Hematopoietic multipotent progenitor cell treated with erythropoietin and hydrocortisone succinate and interleukin-3 and kit ligand, for 15 days (in vitro differentiated cells): ENCODE measurements at regions not wholly inside any gene's neighbourhood (a gene's known extent, or its start where the extent isn't known, plus 50 kb on each side); places are given as distances from the start of the nearest gene placed in this dataset.

Experiments
- DNase-seq: peaks from one replicate; pipeline ENCODE4 v3.0.0-alpha.2; 2015; ENCODE audit warnings: low spot score

GRCh38 chr4:120431180-120431579 lies 364.5 kb upstream of the MAD2L1 start:
- no peak for DNase-seq

- no peak for DNase-seq
These were observed 351.5 kb upstream of the MAD2L1 start for GRCh38 chr4:120418146-120418545.

- DNase-seq, result no peak
These were observed 349.2 kb upstream of the MAD2L1 start for GRCh38 chr4:120415896-120416295.

GRCh38 chr4:120406960-120407359 lies 340.3 kb upstream of the MAD2L1 start:
- no peak for DNase-seq

- no peak for DNase-seq
These were observed 336.6 kb upstream of the MAD2L1 start for GRCh38 chr4:120403296-120403695.

- DNase-seq, result no peak
These were observed 333.8 kb upstream of the MAD2L1 start for GRCh38 chr4:120400441-120400840.

- DNase-seq, result no peak
These were observed 333.2 kb upstream of the MAD2L1 start for GRCh38 chr4:120399826-120400225.

GRCh38 chr4:120395746-120396145 lies 329.1 kb upstream of the MAD2L1 start:
- no peak for DNase-seq

GRCh38 chr4:120355881-120356280 lies 289.2 kb upstream of the MAD2L1 start:
- DNase-seq, result no peak

- DNase-seq, result no peak
These were observed 287.7 kb upstream of the MAD2L1 start for GRCh38 chr4:120354381-120354780.

GRCh38 chr4:120353235-120353634 lies 286.6 kb upstream of the MAD2L1 start:
- DNase-seq, result no peak

- no peak for DNase-seq
These were observed 286.1 kb upstream of the MAD2L1 start for GRCh38 chr4:120352739-120353138.

- no peak for DNase-seq
These were observed 282.3 kb upstream of the MAD2L1 start for GRCh38 chr4:120348948-120349347.

GRCh38 chr4:120348521-120348920 lies 281.9 kb upstream of the MAD2L1 start:
- DNase-seq, result no peak

- DNase-seq, result no peak
These were observed 265.1 kb upstream of the MAD2L1 start for GRCh38 chr4:120331486-120332370.

GRCh38 chr4:120329386-120329785 lies 262.7 kb upstream of the MAD2L1 start:
- DNase-seq, result no peak

GRCh38 chr4:120327276-120327675 lies 260.6 kb upstream of the MAD2L1 start:
- DNase-seq, result no peak

GRCh38 chr4:120319046-120319767 lies 252.6 kb upstream of the MAD2L1 start:
- DNase-seq, result no peak

- DNase-seq, result no peak
These were observed 251.7 kb upstream of the MAD2L1 start for GRCh38 chr4:120318196-120318846.

GRCh38 chr4:120317713-120318112 lies 251.1 kb upstream of the MAD2L1 start:
- no peak for DNase-seq

GRCh38 chr4:120316416-120316815 lies 249.8 kb upstream of the MAD2L1 start:
- no peak for DNase-seq

- DNase-seq, result no peak
These were observed 248.3 kb upstream of the MAD2L1 start for GRCh38 chr4:120314969-120315368.

GRCh38 chr4:120304801-120305200 lies 238.2 kb upstream of the MAD2L1 start:
- DNase-seq, result no peak
